Upper lobe of left lung (tissue), 6 donors: ENCODE measurements at regions not wholly inside any gene's neighbourhood (a gene's known extent, or its start where the extent isn't known, plus 50 kb on each side); places are given as distances from the start of the nearest gene placed in this dataset.
"Not testable (repeated sequence)": the region's sequence is repeated elsewhere in the genome, so short reads cannot be mapped to it uniquely, and the experiment has no call there.

ENCODE experiments used
- ATAC-seq, 2 donors: fragments of 200-7000 bp; cut with Tn5 transposase; one replicate each; pipeline ENCODE4 v1.9.1; 2022; ENCODE audit warnings: mild to moderate bottlenecking in 2 of 2, moderate library complexity in 2 of 2; ENCODE audit not compliant: low FRiP score in 2 of 2
- DNase-seq, 2 donors: peaks; one replicate each; pipeline ENCODE4 v3.0.0-alpha.2; 2019 to 2020
- H3K27ac ChIP-seq, 4 donors: fragments of 200-600 bp; sonication (generic); one replicate each; pipeline ENCODE4 v1.5.1; 2016 to 2019
- H3K27me3 ChIP-seq, 4 donors: fragments of 200-600 bp; sonication (generic); one replicate each; pipeline ENCODE4 v1.5.1; 2017 to 2019
- H3K36me3 ChIP-seq, 4 donors: fragments of 200-600 bp; sonication (generic); one replicate each; pipeline ENCODE4 v1.5.1; 2016 to 2019
- H3K4me1 ChIP-seq, 4 donors: fragments of 200-600 bp; sonication (generic); one replicate each; pipeline ENCODE4 v1.5.1; 2018 to 2019
- H3K4me3 ChIP-seq, 4 donors: fragments of 200-600 bp; sonication (generic); one replicate each; pipeline ENCODE4 v1.5.1; 2017 to 2019; ENCODE audit warnings: mild to moderate bottlenecking in 2 of 4, moderate library complexity in 1 of 4
- H3K9me3 ChIP-seq, 4 donors: fragments of 200-600 bp; sonication (generic); one replicate each; pipeline ENCODE4 v1.5.1; 2018 to 2019
- EP300 ChIP-seq, 4 donors: sonication (generic); formaldehyde crosslinking; IDR thresholded peaks; one replicate each; pipeline ENCODE4 v1.5.1; 2017; ENCODE audit warnings: antibody characterized with exemption in 4 of 4, control low read depth in 2 of 4
- POLR2A ChIP-seq, 4 donors: fragments of 450-650 bp; IDR thresholded peaks; one replicate each; pipeline ENCODE4 v1.5.1; 2016 to 2017; ENCODE audit warnings: antibody characterized with exemption in 4 of 4, mild to moderate bottlenecking in 2 of 4
- POLR2AphosphoS5 ChIP-seq, 2 donors: sonication (generic); formaldehyde crosslinking; IDR thresholded peaks; one replicate each; pipeline ENCODE4 v1.5.1; 2017; ENCODE audit warnings: antibody characterized with exemption in 2 of 2
- WGBS, 2 donors: methylation state at CpG; one replicate each; pipeline ENCODE4 v1.1.5; 2017 to 2018; 5-methylcytosine and 5-hydroxymethylcytosine counted together
- TF ChIP-seq, protein P1 (sequence below), 6 experiments: fragments of 450-650 bp in 4 of 6; fragments of 200-600 bp in 2 of 6; sonication (generic) in 2 of 6; IDR thresholded peaks; one replicate each; pipeline ENCODE4 v1.5.1; 2016 to 2019; ENCODE audit warnings: antibody characterized with exemption in 6 of 6
- donor health status: DM: no; HTN: no; CAD: no; lungs with moderate emphysema.
- donor health status: DM: no; HTN: yes; CAD: no; lungs with severe emphysema.

DNA sequence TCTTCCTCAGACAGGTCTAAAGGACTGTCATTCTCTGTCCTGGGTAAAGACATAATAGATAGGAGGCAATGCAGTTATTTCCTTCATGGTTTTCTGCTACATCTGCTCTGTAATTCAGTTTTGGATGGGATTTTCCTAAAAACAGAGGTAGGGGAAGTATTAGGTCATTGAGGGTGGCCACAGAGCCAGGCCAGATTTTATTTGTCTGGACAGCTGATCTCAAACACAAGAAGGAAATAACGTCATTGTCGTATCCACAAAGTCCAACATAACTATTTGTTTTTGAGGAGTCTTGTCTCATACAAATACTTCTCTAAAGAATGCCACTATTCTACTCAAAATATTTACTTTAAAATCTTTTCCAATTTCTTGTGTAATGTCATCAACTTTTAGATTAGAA, 154.8 kb upstream of the MAP2 start:
- Histone ChIP-seq H3K36me3 (no peaks in the 10 kb centered on the region), H3K27me3 (no peaks in the 10 kb centered on the region), H3K4me3 (no peak overlapping the region), H3K27ac (no peak overlapping the region), H3K9me3 (no peaks in the 10 kb centered on the region), H3K4me1 (no peaks in the 10 kb centered on the region)
- DNase-seq (no peak), ATAC-seq (no peak)
- TF ChIP-seq, protein P1, sequence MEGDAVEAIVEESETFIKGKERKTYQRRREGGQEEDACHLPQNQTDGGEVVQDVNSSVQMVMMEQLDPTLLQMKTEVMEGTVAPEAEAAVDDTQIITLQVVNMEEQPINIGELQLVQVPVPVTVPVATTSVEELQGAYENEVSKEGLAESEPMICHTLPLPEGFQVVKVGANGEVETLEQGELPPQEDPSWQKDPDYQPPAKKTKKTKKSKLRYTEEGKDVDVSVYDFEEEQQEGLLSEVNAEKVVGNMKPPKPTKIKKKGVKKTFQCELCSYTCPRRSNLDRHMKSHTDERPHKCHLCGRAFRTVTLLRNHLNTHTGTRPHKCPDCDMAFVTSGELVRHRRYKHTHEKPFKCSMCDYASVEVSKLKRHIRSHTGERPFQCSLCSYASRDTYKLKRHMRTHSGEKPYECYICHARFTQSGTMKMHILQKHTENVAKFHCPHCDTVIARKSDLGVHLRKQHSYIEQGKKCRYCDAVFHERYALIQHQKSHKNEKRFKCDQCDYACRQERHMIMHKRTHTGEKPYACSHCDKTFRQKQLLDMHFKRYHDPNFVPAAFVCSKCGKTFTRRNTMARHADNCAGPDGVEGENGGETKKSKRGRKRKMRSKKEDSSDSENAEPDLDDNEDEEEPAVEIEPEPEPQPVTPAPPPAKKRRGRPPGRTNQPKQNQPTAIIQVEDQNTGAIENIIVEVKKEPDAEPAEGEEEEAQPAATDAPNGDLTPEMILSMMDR (IDR thresholded peaks at IDR 0.05), result no peak
- TF ChIP-seq POLR2AphosphoS5 (IDR thresholded peaks at IDR 0.05), result no peak
- no peak for TF ChIP-seq POLR2A (IDR thresholded peaks at IDR 0.05)
- TF ChIP-seq EP300 (IDR thresholded peaks at IDR 0.05), result no peak
- 36 to 59% methylated on average over 2 of the region's 2 CpGs for WGBS, 2 donors

DNA sequence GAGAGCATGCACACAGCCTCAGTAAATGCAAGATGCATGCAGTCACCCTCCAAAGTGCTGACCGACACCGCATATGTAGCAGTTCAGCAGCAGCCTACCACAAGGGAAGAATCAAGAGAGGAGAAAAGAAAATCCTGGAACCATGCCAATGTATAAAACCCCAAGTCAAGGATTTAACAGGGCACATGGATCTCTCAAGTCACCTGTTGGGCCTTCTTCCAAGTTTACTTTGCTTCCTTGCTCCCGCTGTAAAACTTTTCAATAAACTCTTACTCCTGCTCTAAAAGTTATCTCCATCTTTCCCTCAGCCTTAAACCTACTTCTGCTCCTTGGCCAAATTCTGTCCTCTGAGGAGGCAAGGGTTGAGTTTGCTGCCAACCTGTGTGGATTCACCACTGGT, 147.8 kb upstream of the MAP2 start:
- DNase-seq (no peak), ATAC-seq (no peak)
- Histone ChIP-seq H3K36me3 (no peaks in the 10 kb centered on the region), H3K9me3 (no peaks in the 10 kb centered on the region), H3K4me3 (no peak overlapping the region), H3K27me3 (no peaks in the 10 kb centered on the region), H3K27ac (no peak overlapping the region), H3K4me1 (no peaks in the 10 kb centered on the region)
- 61 to 94% methylated on average over 3 of the region's 3 CpGs for WGBS, 2 donors
- TF ChIP-seq POLR2A (IDR thresholded peaks at IDR 0.05), result no peak
- TF ChIP-seq, protein P1 (IDR thresholded peaks at IDR 0.05), result no peak
- TF ChIP-seq POLR2AphosphoS5 (IDR thresholded peaks at IDR 0.05), result no peak
- no peak for TF ChIP-seq EP300 (IDR thresholded peaks at IDR 0.05)

- DNase-seq (no peak), ATAC-seq (no peak)
- TF ChIP-seq POLR2AphosphoS5 (IDR thresholded peaks at IDR 0.05) (no peak), EP300 (IDR thresholded peaks at IDR 0.05) (no peak), POLR2A (IDR thresholded peaks at IDR 0.05) (no peak)
- TF ChIP-seq, protein P1 (IDR thresholded peaks at IDR 0.05), result no peak
- no peaks in the 10 kb centered on the region for H3K36me3 ChIP-seq
- no peaks in the 10 kb centered on the region for H3K9me3 ChIP-seq
- no peak overlapping the region for H3K27ac ChIP-seq
- H3K27me3 ChIP-seq, result no peaks in the 10 kb centered on the region
- WGBS, 2 donors, result 71 to 82% methylated on average over 3 of the region's 3 CpGs
- no peak overlapping the region for H3K4me3 ChIP-seq
- H3K4me1 ChIP-seq, result no peaks in the 10 kb centered on the region
These were observed 146.4 kb upstream of the MAP2 start for GRCh38 chr2:209277444-209277843.

DNA sequence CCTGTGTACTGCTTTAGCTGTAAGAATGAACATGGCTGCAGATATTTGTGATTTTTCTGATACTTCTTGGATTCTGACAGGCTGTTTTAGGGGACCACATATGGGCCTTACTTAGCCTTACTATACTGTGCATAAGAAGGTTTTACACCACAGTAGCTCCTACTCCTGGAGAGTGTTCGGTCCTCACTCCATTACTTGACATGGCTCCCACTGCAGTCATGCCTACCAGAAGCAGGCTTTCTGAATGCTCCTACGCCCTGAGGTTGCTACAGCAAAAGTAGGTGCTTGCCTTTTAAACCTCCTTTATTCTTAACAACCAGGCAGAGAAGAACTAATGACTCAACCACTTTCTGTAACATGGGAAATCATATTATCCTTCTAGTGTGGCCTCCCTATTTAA, 125.2 kb upstream of the MAP2 start:
- WGBS, 2 donors, result 90 to 94% methylated on average over 2 of the region's 2 CpGs
- no peaks in the 10 kb centered on the region for H3K4me1 ChIP-seq
- H3K9me3 ChIP-seq, result no peaks in the 10 kb centered on the region
- DNase-seq (no peak), ATAC-seq (no peak)
- TF ChIP-seq, protein P1 (IDR thresholded peaks at IDR 0.05), result no peak
- TF ChIP-seq EP300 (IDR thresholded peaks at IDR 0.05) (no peak), POLR2AphosphoS5 (IDR thresholded peaks at IDR 0.05) (no peak), POLR2A (IDR thresholded peaks at IDR 0.05) (no peak)
- H3K27me3 ChIP-seq, result no peaks in the 10 kb centered on the region
- H3K4me3 ChIP-seq, result no peak overlapping the region
- H3K27ac ChIP-seq, result no peak overlapping the region
- H3K36me3 ChIP-seq, result no peaks in the 10 kb centered on the region

DNA sequence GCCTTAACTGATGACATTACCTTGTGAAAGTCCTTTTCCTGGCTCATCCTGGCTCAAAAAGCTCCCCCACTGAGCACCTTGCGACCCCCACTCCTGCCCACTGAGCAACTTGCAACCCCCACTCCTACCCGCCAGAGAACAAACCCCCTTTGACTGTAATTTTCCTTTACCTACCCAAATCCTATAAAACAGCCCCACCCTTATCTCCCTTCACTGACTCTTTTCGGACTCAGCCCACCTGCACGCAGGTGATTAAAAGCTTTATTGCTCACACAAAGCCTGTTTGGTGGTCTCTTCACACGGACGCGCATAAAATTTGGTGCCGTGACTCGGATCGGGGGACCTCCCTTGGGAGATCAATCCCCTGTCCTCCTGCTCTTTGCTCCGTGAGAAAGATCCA, 124.4 kb upstream of the MAP2 start:
- H3K9me3 ChIP-seq, H3K27me3 ChIP-seq, ATAC-seq, H3K27ac ChIP-seq, H3K4me1 ChIP-seq, H3K4me3 ChIP-seq, DNase-seq, H3K36me3 ChIP-seq: not testable (repeated sequence)
- WGBS, 2 donors, result 93% methylated on average over 11 of the region's 11 CpGs

- H3K27me3 ChIP-seq, DNase-seq, H3K27ac ChIP-seq, H3K36me3 ChIP-seq, H3K4me3 ChIP-seq, ATAC-seq, H3K9me3 ChIP-seq, H3K4me1 ChIP-seq: not testable (repeated sequence)
- 90 to 95% methylated on average over 9 of the region's 9 CpGs for WGBS, 2 donors
These were observed 123.1 kb upstream of the MAP2 start for GRCh38 chr2:209300766-209301165.
